C4-2B (cell line): ENCODE measurements at regions not wholly inside any gene's neighbourhood (a gene's known extent, or its start where the extent isn't known, plus 50 kb on each side); places are given as distances from the start of the nearest gene placed in this dataset.

Experiments used
- CTCF ChIP-seq: fragments of 450-650 bp; conservative IDR thresholded peaks from 2 replicates; pipeline ENCODE4 v1.5.1; 2017; ENCODE audit warnings: mild to moderate bottlenecking
- ZFX ChIP-seq: fragments of 450-650 bp; IDR thresholded peaks from 2 replicates; pipeline ENCODE4 v1.6.1; 2017

GRCh38 chr14:105855246-105855892 is 329.0 kb downstream of the TMEM121 start:
- TF ChIP-seq CTCF, result no peak
- no peak for TF ChIP-seq ZFX
